Ectodermal cell (in vitro differentiated cells): ENCODE measurements at regions not wholly inside any gene's neighbourhood (a gene's known extent, or its start where the extent isn't known, plus 50 kb on each side); places are given as distances from the start of the nearest gene placed in this dataset.

Experiments
- H3K27ac ChIP-seq: 2 replicates; pipeline ENCODE4 v1.7.0; 2013; ENCODE audit warnings: mild to moderate bottlenecking, low read depth, low read length; ENCODE audit not compliant: insufficient read depth, poor library complexity, severe bottlenecking
- H3K27me3 ChIP-seq: 2 replicates; pipeline ENCODE4 v1.7.0; 2013; ENCODE audit warnings: mild to moderate bottlenecking, low read length; ENCODE audit not compliant: insufficient read depth, control insufficient read depth, poor library complexity, severe bottlenecking
- H3K36me3 ChIP-seq: one replicate; pipeline ENCODE4 v1.7.0; 2013; ENCODE audit warnings: low read length; ENCODE audit not compliant: control insufficient read depth, insufficient read depth
- H3K4me1 ChIP-seq: one replicate; pipeline ENCODE4 v1.7.0; 2013; ENCODE audit warnings: low read length; ENCODE audit not compliant: control insufficient read depth, insufficient read depth
- H3K4me3 ChIP-seq: 2 replicates; pipeline ENCODE4 v1.7.0; 2013; ENCODE audit warnings: low read depth, low read length, control low read depth; ENCODE audit not compliant: insufficient read depth
- H3K9me3 ChIP-seq: 2 replicates; pipeline ENCODE4 v1.7.0; 2013; ENCODE audit warnings: mild to moderate bottlenecking, low read length, moderate library complexity; ENCODE audit not compliant: control insufficient read depth
- WGBS, 2 experiments: methylation state at CpG; one replicate each; pipeline ENCODE4 v1.1.7; 2013; ENCODE audit warnings: missing lambda C conversion rate in 2 of 2; 5-methylcytosine and 5-hydroxymethylcytosine counted together

DNA sequence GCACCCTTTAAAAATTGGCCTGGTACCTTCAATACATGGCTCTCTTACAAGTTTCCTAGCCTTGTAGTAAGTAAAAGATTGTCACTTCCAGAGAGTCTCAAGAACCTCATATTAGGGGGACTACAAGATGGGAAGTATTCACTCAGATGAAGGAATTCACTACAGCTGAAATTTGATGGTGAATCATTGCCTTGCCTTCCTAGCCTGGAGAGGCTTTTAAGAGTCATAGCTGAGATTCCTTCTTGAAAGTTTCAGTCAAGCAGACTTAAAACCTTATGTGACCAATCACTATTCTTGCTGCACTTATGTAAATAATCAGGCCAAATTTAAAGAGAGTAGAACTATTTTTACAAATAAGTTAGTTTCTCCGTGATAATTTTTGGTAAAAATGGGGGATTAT lies 451.6 kb downstream of the TRHDE start:
- Histone ChIP-seq H3K27me3 (no peaks in the 10 kb centered on the region), H3K36me3 (no peaks in the 10 kb centered on the region), H3K9me3 (no peaks in the 10 kb centered on the region), H3K4me3 (no peak overlapping the region), H3K4me1 (no peaks in the 10 kb centered on the region), H3K27ac (no peak overlapping the region)
- 100% methylated on average over 1 of the region's 1 CpG for WGBS, 2 experiments

DNA sequence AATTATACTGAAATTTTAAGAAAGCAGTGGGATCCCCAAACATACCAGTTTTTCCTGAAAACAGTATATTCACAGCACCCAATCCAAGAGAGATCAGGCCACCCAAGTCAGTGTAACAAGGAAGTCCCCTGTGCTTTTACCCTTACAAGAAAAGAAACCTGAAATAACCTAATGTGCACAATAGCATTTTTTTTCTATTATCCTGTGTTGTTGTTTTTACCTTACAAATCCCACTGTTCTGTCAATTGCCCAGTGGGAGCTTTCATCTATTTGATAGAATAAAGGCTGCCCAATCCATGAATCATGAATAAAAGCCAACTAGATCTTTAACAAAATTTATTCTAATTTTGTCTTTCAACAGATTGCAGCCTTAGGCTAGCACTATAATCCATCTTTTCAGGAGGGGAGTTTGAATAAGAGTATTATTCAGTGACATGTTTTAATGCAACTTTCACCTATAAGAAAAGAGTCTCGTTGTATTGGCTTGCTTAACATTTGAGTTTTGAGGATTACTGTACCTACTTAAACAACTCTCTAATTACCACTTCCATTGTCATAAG lies 457.4 kb downstream of the TRHDE start:
- WGBS, 2 experiments, result no CpG with 5 or more reads among the region's 1 CpG
- no peaks in the 10 kb centered on the region for H3K9me3 ChIP-seq
- no peaks in the 10 kb centered on the region for H3K4me1 ChIP-seq
- H3K27ac ChIP-seq, result no peak overlapping the region
- no peak overlapping the region for H3K4me3 ChIP-seq
- H3K36me3 ChIP-seq, result no peaks in the 10 kb centered on the region
- H3K27me3 ChIP-seq, result no peaks in the 10 kb centered on the region

DNA sequence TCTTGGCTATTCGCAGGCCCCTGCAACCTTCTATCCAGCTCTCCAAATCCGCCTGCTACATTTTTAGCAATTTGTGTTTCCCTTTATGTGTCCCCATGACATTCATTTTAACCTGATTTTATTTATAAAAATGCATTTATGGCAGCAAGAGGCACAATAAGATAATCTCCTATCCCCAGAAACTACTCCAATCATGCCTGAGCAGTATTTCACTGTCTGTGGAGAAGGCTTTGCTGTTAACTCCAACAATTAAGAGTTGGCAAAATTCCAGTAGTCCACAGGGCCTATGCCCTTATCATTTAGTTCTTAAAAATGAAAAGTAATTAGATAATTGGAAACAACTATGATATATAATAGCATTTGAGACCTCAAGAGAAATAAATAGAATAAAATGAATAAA lies 462.4 kb downstream of the TRHDE start:
- Histone ChIP-seq H3K4me3 (no peak overlapping the region), H3K27me3 (no peaks in the 10 kb centered on the region), H3K27ac (no peak overlapping the region), H3K36me3 (no peaks in the 10 kb centered on the region), H3K4me1 (no peaks in the 10 kb centered on the region), H3K9me3 (no peaks in the 10 kb centered on the region)
- 93 to 95% methylated on average over 2 of the region's 2 CpGs for WGBS, 2 experiments

DNA sequence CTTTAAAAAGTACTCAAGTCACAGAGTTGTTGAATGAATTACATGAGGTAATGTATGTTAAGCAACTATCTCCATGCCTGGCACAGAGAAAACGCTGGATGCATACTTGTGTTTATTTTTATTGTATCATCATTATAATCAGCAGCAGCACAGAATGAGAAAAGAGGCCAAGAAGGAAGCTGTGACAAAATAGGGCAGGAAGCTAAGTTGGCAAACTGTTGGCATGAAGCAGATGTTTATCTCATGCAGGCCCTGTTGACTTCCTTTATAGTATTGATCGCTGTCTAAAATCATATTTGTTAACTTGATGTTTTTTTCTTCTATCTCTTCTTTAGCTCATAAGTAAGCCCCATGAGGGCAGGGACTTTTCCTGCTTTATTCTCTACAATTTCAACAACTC lies 466.6 kb downstream of the TRHDE start:
- no peak overlapping the region for H3K27ac ChIP-seq
- no peaks in the 10 kb centered on the region for H3K9me3 ChIP-seq
- H3K4me3 ChIP-seq, result no peak overlapping the region
- H3K27me3 ChIP-seq, result no peaks in the 10 kb centered on the region
- H3K36me3 ChIP-seq, result no peaks in the 10 kb centered on the region
- WGBS, 2 experiments, result 91 to 100% methylated on average over 2 of the region's 2 CpGs
- H3K4me1 ChIP-seq, result no peaks in the 10 kb centered on the region

DNA sequence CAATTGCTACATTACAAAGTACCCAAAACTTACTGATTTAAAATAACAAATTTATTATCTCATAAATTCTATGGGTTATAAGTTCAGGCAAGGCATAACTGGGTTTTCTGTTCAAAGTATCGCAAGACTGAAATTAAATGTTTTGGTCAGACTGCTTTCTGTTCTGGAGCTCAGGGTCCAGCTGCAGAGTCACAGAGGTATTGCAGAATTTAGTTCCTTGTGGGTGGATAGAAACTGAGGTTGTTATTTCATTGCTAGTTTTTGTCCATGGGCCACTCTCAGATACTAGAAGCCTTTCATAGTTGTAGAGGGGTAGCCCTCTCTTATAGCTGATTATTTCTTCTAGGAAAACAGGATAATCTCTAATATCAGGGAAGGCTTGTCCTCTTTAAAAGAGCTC lies 467.9 kb downstream of the TRHDE start:
- no peaks in the 10 kb centered on the region for H3K36me3 ChIP-seq
- H3K4me1 ChIP-seq, result no peaks in the 10 kb centered on the region
- 95 to 98% methylated on average over 1 of the region's 1 CpG for WGBS, 2 experiments
- no peak overlapping the region for H3K27ac ChIP-seq
- H3K4me3 ChIP-seq, result no peak overlapping the region
- no peaks in the 10 kb centered on the region for H3K27me3 ChIP-seq
- H3K9me3 ChIP-seq, result no peaks in the 10 kb centered on the region

DNA sequence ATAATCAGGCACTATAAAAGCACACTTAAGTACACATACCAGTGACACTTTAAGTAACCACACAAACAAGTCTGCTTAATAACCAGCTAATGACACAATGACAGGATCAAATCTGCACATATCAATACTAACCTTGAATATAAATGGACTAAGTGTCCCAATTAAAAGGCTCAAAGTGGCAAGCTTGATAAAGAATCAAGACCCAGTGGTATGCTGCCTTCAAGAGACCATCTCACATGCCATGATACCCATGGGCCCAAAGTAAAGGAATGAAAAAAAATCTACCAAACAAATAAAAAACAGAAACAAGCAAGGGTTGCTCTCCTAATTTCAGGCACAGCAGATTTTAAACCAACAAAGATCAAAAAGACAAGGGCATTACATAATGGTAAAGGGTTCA lies 470.4 kb downstream of the TRHDE start:
- no peak overlapping the region for H3K27ac ChIP-seq
- H3K27me3 ChIP-seq, result no peaks in the 10 kb centered on the region
- no peak overlapping the region for H3K4me3 ChIP-seq
- no peaks in the 10 kb centered on the region for H3K36me3 ChIP-seq
- H3K9me3 ChIP-seq, result no peaks in the 10 kb centered on the region
- H3K4me1 ChIP-seq, result no peaks in the 10 kb centered on the region

DNA sequence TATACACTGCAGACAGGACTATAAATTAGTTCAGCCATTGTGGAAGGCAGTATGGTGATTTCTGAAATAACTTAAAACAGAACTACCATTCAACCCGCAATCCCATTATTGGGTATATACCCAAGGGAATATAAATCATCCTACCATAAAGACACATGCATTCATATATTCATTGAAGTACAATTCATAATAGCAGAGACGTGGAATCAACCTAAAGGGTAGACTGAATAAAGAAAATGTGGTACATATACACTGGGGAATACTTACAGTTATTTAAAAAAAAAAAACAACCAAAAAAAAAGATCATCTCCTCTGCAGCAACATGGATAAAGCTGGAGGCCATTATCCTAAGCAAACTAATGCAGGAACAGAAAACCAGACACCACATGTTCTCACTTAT lies 473.9 kb downstream of the TRHDE start:
- no peak overlapping the region for H3K4me3 ChIP-seq
- H3K9me3 ChIP-seq, result no peaks in the 10 kb centered on the region
- H3K36me3 ChIP-seq, result no peaks in the 10 kb centered on the region
- no peaks in the 10 kb centered on the region for H3K27me3 ChIP-seq
- 86 to 100% methylated on average over 1 to 2 of the region's 2 CpGs for whole genome bisulfite sequencing, 2 experiments
- H3K4me1 ChIP-seq, result no peaks in the 10 kb centered on the region
- no peak overlapping the region for H3K27ac ChIP-seq

DNA sequence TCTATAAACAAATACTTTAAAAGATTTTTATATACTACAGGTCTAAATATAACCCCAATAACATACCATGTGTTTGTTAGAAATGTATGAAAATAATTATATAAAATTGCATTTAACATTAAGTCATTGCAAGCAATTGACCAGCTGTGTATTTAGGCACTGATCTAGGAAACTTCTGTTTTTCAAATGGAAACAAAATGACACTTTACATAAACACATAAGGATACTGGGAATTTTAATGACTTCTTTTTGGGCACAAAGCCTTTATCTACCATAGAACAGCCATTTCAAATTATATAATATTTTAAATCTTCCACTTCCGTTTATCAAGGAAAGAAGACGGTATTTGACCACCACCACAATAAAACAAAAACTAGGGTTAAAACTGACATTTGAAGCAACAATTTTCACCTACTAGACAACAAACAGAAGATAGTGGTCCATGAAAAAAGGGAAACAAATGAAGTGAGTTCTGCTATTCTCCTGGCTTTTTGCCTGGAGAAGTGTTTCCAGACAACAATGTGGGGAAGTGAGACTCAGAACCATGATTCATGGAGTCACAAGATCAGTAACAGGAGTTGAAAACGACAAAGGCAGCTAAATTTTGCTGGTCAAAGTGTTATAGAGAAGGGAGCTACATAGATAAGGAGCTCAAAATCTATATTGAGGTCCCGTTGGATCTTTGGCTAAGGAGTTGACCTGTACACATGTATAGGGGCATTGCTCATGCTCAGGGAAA lies 475.1 kb downstream of the TRHDE start:
- no peaks in the 10 kb centered on the region for H3K9me3 ChIP-seq
- H3K4me1 ChIP-seq, result no peaks in the 10 kb centered on the region
- H3K4me3 ChIP-seq, result no peak overlapping the region
- no peak overlapping the region for H3K27ac ChIP-seq
- no peaks in the 10 kb centered on the region for H3K36me3 ChIP-seq
- H3K27me3 ChIP-seq, result no peaks in the 10 kb centered on the region
- 94 to 98% methylated on average over 4 of the region's 4 CpGs for WGBS, 2 experiments

DNA sequence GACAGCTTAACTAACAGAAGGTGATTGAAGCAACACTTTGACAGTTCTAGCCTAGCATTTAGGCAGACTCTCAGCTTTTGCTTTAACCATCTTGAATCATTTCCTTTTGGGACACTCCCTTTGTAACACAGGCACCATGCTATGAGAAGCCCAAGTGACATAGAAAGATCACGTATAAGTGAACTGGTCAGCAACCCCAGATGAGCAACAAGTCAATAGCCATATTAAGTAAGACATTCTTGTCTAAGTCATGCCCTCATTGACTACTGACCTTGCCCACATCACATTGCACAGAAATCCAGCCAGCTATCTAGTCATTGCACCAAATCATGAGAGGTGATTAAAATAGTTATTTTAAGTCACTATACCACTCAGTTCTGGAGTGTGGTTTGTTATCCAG lies 476.8 kb downstream of the TRHDE start:
- no peaks in the 10 kb centered on the region for H3K9me3 ChIP-seq
- 91 to 95% methylated on average over 1 of the region's 1 CpG for WGBS, 2 experiments
- H3K27me3 ChIP-seq, result no peaks in the 10 kb centered on the region
- H3K27ac ChIP-seq, result no peak overlapping the region
- no peaks in the 10 kb centered on the region for H3K36me3 ChIP-seq
- no peak overlapping the region for H3K4me3 ChIP-seq
- no peaks in the 10 kb centered on the region for H3K4me1 ChIP-seq

DNA sequence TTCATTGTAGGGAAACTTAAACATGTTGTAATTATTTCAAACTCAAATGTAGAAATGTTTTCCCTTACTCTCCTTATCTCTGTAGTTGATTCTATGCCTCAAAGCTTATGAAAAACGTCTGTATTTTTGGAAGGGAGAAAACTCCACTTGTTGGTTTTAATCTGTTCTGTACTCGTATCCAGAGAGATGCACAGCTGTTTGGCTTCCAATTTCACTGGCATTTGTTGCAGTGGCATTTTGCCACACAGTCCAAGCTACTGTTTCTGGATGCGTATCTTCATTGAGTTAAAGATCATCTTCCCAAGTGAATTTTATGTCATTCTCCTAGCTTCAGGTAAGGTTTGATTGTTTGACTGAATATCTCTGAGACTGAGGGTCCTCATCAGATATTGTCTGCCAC lies 481.4 kb downstream of the TRHDE start:
- 95 to 97% methylated on average over 3 of the region's 3 CpGs for WGBS, 2 experiments

More for the DNA sequence above, 481.4 kb downstream of the TRHDE start:
- no peaks in the 10 kb centered on the region for H3K4me1 ChIP-seq
- H3K27ac ChIP-seq, result no peak overlapping the region
- no peaks in the 10 kb centered on the region for H3K36me3 ChIP-seq
- H3K4me3 ChIP-seq, result no peak overlapping the region
- H3K27me3 ChIP-seq, result no peaks in the 10 kb centered on the region
- no peaks in the 10 kb centered on the region for H3K9me3 ChIP-seq
